Inferior parietal cortex (tissue), 1 donor: ENCODE measurements at regions not wholly inside any gene's neighbourhood (a gene's known extent, or its start where the extent isn't known, plus 50 kb on each side); places are given as distances from the start of the nearest gene placed in this dataset.
A peak's percentile ranks its signal among the peaks of the same experiment; 100 is the strongest.
"Not testable (repeated sequence)": the region's sequence is repeated elsewhere in the genome, so short reads cannot be mapped to it uniquely, and the experiment has no call there.

ENCODE experiments used
- DNase-seq: peaks from one replicate; pipeline ENCODE4 v3.0.0-alpha.2; 2016; ENCODE audit errors: extremely low spot score

DNA sequence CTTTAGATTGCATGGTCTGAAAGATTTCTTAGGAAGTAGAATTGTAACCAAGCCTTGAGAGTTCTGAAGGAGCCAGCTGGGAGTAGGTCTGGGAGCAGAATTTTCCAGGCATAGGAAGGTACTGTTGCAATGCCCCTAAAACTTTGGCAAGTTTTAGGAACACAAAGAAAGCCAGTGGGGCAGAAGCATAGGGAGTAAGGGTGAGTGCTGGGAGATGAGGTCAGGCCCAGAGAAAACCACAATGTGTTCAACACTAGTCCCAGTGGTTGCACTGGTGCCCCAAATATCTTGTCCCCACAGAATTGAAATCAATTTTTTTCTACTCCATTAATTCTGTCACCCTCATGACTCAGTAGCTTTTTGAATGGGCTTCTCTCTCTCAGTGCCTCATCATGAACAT lies 120.7 kb upstream of the GALNT15 start:
- DNase-seq: no peak

- no peak for DNase-seq
Observed at GRCh38 chr3:16055606-16056211, 118.8 kb upstream of the GALNT15 start.

GRCh38 chr3:16056217-16056616 lies 118.3 kb upstream of the GALNT15 start:
- DNase-seq: no peak

GRCh38 chr3:16058521-16058920 lies 116.0 kb upstream of the GALNT15 start:
- DNase-seq: no peak

DNA sequence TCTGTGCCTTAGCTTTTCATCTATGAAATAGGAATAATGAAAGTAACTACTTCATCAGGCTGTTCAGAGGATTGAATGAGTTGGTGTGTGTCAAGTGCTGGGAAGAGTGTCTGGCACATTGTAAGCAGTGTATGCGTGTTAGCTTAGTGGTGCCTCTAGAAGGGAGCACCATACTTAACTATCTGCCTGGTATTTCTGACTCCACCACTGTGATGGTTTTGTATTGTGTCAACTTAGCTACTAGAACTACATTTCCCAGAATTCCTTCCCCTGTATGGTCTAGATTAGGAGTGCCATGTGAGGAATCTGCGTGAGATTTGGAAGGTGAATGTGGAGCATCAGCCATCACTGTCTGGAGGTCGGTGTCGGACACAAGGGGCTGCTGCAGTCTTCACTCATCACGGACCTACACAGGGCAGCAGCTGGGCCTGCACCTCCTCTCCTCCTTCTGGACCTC lies 115.4 kb upstream of the GALNT15 start:
- no peak for DNase-seq

GRCh38 chr3:16059711-16060357 lies 114.6 kb upstream of the GALNT15 start:
- DNase-seq: no peak

- no peak for DNase-seq
Observed at GRCh38 chr3:16060358-16060852, 114.1 kb upstream of the GALNT15 start.

GRCh38 chr3:16060945-16061344 lies 113.5 kb upstream of the GALNT15 start:
- no peak for DNase-seq

GRCh38 chr3:16061491-16061890 lies 113.0 kb upstream of the GALNT15 start:
- DNase-seq: no peak

DNA sequence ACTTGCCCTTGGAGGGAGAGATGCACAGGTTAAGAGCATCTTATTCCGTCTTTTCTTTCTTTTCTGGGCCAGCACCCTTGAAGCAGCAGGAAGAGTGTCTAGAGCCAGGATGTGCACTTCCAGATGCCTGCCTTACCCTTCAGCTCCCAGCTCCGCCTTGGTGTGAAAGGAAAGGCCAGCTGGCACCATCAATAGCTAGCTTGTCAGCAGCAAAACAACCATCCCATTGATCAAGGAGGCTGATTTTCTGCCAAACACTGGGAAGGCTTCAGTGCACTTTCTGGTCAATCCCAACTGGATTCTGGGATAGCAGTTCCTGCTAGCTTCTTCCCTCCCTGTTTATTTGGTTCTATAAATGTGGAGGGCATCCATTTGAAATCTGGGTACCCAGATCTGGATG lies 110.9 kb upstream of the GALNT15 start:
- DNase-seq: peak; percentile 88

DNA sequence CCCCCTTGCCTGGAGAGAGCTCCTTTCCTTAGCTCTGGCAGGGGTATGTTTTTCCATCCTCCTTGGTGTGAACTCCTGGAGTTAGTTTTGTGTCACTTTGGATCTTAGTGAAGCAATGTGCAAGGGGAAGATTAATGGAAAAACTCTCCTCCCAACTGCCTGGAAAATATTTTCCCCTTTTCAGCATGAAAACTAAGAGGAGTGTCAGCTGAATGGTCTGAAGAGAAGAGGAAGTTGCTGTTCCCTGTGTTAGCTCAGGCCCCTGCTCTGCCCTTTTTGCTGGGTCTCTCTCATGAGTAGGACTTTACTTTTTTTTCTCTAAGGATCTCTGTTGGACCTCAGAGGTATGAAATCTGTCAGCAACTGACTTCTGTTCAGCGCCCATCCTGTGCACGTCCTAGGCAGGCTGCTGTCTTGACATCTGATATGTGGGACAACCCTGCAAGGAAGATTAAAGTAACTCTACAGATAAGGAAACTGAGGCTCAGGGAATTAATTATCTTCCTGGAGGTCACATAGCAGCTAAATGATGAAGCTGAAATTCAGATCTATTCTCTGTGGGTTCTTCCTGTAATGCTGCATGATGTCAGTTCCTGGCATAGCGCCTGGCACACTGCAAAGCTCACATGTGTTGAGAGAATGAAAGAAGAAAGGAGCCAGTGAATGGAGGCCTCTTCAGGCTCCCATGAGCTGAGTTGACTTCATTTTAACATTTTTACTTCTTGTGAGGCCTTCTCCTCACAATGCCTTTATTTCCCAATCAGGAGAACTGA lies 109.7 kb upstream of the GALNT15 start:
- DNase-seq: peak; percentile 86

- DNase-seq: no peak
Observed at GRCh38 chr3:16066545-16066944, 107.9 kb upstream of the GALNT15 start.

- no peak for DNase-seq
Observed at GRCh38 chr3:16066975-16067374, 107.5 kb upstream of the GALNT15 start.

DNA sequence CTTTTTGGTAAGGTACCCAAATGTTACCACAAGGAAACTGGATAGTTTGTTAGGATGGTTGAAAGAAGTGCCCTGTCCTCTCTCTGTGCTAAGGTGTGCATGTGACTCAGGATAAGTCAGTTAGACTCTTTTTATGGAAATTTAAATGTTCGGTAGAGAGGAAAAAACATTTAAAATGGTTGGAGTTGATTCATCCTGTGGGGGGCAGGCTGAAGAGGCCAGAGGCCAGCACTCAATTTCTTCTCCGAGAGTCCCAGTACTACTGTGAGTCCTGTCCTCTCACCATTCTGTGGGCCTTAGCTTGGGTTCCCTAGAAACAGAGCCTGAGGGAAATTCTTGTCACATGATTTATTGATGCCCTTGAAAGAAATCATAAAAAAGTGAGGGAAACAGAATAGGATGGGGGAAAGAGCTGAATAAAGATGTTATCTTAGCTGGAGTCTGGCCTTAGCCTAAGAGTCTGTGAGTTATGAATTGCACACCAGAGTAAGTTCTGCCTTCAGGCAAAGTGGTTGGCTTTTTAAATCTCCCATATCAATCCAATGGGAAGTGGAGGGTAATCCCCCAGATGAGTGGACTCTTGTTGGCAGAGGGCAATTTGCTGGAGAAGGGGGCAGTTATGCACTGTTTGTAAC lies 106.5 kb upstream of the GALNT15 start:
- DNase-seq: no peak

GRCh38 chr3:16069149-16069922 lies 105.1 kb upstream of the GALNT15 start:
- no peak for DNase-seq

- no peak for DNase-seq
Observed at GRCh38 chr3:16070707-16071106, 103.8 kb upstream of the GALNT15 start.

DNA sequence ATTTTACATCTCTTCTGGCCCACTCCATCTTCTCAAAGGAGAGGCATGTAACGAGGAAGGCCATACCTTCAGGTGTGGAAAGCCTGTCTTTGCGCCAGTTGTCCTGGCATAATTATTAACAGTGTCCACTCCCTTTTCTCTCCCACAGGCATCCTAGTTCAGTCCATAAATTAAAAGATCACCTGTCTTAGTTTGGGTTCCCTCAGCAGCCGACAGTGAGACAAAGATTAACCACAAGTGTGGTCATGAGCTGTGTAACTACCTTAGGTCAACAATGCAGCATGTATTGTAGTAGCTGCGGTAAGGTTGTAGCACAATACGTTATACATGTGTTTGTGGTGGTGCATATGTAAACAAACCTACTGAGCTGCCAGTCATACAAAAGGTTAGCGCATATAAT lies 103.3 kb upstream of the GALNT15 start:
- no peak for DNase-seq

DNA sequence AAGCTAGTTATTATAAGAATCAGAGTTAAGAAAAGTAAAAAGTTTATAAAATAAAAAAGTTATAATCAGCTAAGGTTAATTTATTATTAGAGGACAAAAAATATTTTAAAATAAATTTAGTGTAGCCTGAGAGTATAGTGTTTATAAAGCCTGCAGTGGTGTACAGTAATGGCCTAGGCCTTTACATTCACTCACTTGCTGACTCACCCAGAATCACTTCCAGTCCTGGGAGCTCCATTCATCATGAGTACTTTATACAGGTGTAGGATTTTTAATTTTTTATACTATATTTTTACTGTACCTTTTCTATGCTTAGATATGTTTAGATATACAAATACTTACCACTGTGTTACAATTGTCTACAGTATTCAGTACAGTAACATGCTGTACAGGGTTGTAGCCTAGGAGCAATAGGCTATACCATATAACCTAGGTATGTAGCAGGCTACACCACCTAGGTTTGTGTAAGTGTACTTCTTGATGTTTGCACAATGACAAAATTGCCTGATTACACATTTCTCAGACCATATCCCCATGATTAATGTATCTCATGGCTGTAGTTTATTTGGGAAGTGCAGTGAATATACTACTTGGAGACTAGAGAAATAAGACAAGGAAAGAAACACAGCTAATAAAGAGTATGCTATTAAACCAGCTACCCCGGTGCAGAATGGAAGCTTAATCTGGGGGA lies 101.9 kb upstream of the GALNT15 start:
- DNase-seq: no peak

DNA sequence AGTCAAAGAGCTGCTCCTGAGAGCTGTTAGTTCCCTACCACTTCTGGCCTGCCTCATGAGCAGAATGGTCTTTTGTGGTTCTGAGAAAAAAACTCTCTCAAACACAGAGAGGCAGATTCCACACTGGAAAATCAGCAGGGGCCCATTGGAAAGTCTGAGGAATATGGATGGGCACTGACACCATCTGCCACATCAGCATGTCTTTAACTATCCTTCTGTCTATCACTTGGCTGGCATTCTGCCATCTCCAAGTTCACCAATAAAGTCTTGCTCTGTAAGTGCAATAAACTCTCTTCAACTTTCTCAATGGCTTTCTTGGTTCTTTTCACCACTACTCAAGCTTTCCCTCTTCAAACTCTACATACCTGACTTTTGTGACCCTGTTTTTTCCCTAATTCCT lies 101.3 kb upstream of the GALNT15 start:
- DNase-seq: no peak

DNA sequence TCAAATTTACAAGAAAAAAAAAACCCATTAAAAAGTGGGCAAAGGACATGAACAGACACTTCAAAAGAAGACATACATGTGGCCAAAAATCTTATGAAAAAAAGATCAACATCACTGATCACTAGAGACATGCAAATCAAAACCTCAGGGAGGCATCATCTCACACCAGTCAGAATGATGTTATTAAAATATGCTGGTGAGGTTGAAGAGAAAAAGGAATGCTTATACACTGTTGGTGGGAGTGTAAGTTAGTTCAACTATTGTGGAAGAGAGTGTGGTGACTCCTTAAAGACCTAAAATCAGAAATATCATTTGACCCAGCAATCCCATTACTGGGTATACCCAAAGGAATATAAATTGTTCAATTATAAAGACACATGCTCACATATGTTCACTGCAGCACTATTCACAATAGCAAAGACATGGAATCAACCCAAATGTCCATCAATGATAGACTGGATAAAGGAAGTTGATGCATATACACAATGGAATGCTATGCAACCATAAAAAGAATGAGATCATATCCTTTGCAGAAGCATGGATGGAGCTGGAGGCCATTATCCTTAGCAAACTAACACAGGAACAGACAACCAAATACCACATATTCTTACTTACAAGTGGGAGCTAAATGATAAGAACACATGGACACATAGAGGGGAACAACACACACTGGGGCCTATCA lies 100.3 kb upstream of the GALNT15 start:
- not testable (repeated sequence) for DNase-seq
